OCI-LY1 (cell line): ENCODE measurements at regions not wholly inside any gene's neighbourhood (a gene's known extent, or its start where the extent isn't known, plus 50 kb on each side); places are given as distances from the start of the nearest gene placed in this dataset.

Experiments
- H2AFZ ChIP-seq: fragments of 200-600 bp; sonication (generic), shearing (Covaris generic); 2 replicates; pipeline ENCODE4 v1.6.0; 2014; ENCODE audit warnings: antibody characterized with exemption, mild to moderate bottlenecking, low read length
- H3F3A ChIP-seq: fragments of 200-600 bp; sonication (generic), shearing (Covaris generic); 2 replicates; pipeline ENCODE4 v1.6.0; 2014; ENCODE audit warnings: mild to moderate bottlenecking, antibody characterized with exemption, low read length, moderate library complexity; ENCODE audit not compliant: insufficient read depth
- H3K27ac ChIP-seq: fragments of 200-600 bp; sonication (generic); 2 replicates; pipeline ENCODE4 v1.5.1; 2014; ENCODE audit warnings: low read length, mixed run types, mild to moderate bottlenecking, low read depth; ENCODE audit not compliant: poor library complexity, severe bottlenecking
- H3K27me3 ChIP-seq: fragments of 200-600 bp; sonication (generic); 2 replicates; pipeline ENCODE4 v1.6.0; 2014; ENCODE audit warnings: antibody characterized with exemption, mild to moderate bottlenecking, low read length, moderate library complexity; ENCODE audit not compliant: insufficient read depth
- H3K36me3 ChIP-seq: fragments of 200-600 bp; sonication (generic); 2 replicates; pipeline ENCODE4 v1.6.1; 2014; ENCODE audit warnings: mild to moderate bottlenecking, antibody characterized with exemption, low read length, moderate library complexity, mixed read lengths; ENCODE audit not compliant: insufficient read depth
- H3K4me1 ChIP-seq: fragments of 200-600 bp; sonication (generic); 2 replicates; pipeline ENCODE4 v1.5.1; 2014; ENCODE audit warnings: mild to moderate bottlenecking, low read length, moderate library complexity; ENCODE audit not compliant: insufficient read depth, severe bottlenecking
- H3K4me2 ChIP-seq: fragments of 200-600 bp; sonication (generic), shearing (Covaris generic); 2 replicates; pipeline ENCODE4 v1.6.1; 2014; ENCODE audit warnings: low read length
- H3K4me3 ChIP-seq: fragments of 200-600 bp; sonication (generic); 2 replicates; pipeline ENCODE4 v1.5.1; 2014; ENCODE audit warnings: low read length, low read depth, mild to moderate bottlenecking, mixed read lengths; ENCODE audit not compliant: poor library complexity, severe bottlenecking
- H3K79me2 ChIP-seq: fragments of 200-600 bp; shearing (Covaris generic); 2 replicates; pipeline ENCODE4 v1.6.1; 2016; ENCODE audit warnings: mixed run types, low read length, mixed read lengths; ENCODE audit not compliant: insufficient read depth
- H3K9ac ChIP-seq: fragments of 200-600 bp; sonication (generic), shearing (Covaris generic); 2 replicates; pipeline ENCODE4 v1.6.1; 2014; ENCODE audit warnings: mild to moderate bottlenecking, low read length, mixed read lengths
- H3K9me2 ChIP-seq: fragments of 200-600 bp; sonication (generic), shearing (Covaris generic); 2 replicates; pipeline ENCODE4 v1.6.1; 2014; ENCODE audit warnings: low read depth, mild to moderate bottlenecking, low read length, mixed read lengths
- H3K9me3 ChIP-seq: fragments of 200-600 bp; shearing (Covaris generic); 2 replicates; pipeline ENCODE4 v1.6.1; 2014; ENCODE audit warnings: low read length, mixed read lengths
- H4K20me1 ChIP-seq: fragments of 200-600 bp; sonication (generic), shearing (Covaris generic); 2 replicates; pipeline ENCODE4 v1.6.0; 2016; ENCODE audit warnings: mild to moderate bottlenecking, low read length; ENCODE audit not compliant: insufficient read depth
- CTCF ChIP-seq: fragments of 200-600 bp; sonication (generic), shearing (Covaris generic); IDR thresholded peaks from 2 replicates; pipeline ENCODE4 v1.5.1; 2017; ENCODE audit warnings: mild to moderate bottlenecking, antibody characterized with exemption, low read length, moderate library complexity, mixed read lengths
- EZH2 ChIP-seq: fragments of 200-600 bp; sonication (generic), shearing (Covaris generic); IDR thresholded peaks from 2 replicates; pipeline ENCODE4 v1.8.0; 2017; ENCODE audit warnings: borderline replicate concordance, mixed run types, mild to moderate bottlenecking, antibody characterized with exemption, low read length, moderate library complexity, mixed read lengths

GRCh38 chr9:115786321-115786720, 367.3 kb upstream of the PAPPA start:
- no peak for TF ChIP-seq CTCF
- TF ChIP-seq EZH2, result no peak
- H4K20me1 ChIP-seq, result no peaks in the 10 kb centered on the region
- H3K79me2 ChIP-seq, result no peaks in the 10 kb centered on the region
- no peaks in the 10 kb centered on the region for H3K27me3 ChIP-seq
- H3F3A ChIP-seq, result no peaks in the 10 kb centered on the region
- no peaks in the 10 kb centered on the region for H3K9me3 ChIP-seq
- no peak overlapping the region for H3K9ac ChIP-seq
- no peak overlapping the region for H3K4me2 ChIP-seq
- no peak overlapping the region for H3K4me3 ChIP-seq
- H3K27ac ChIP-seq, result no peak overlapping the region
- H3K36me3 ChIP-seq, result no peaks in the 10 kb centered on the region
- H3K9me2 ChIP-seq, result no peaks in the 10 kb centered on the region
- H2AFZ ChIP-seq, result no peak overlapping the region
- no peaks in the 10 kb centered on the region for H3K4me1 ChIP-seq

GRCh38 chr9:115790520-115790919, 363.1 kb upstream of the PAPPA start:
- H2AFZ ChIP-seq, result no peak overlapping the region
- no peak overlapping the region for H3K9ac ChIP-seq
- H3K9me2 ChIP-seq, result no peaks in the 10 kb centered on the region
- no peaks in the 10 kb centered on the region for H3K4me1 ChIP-seq
- no peaks in the 10 kb centered on the region for H3K27me3 ChIP-seq
- H3K4me2 ChIP-seq, result no peak overlapping the region
- no peaks in the 10 kb centered on the region for H4K20me1 ChIP-seq
- no peaks in the 10 kb centered on the region for H3K79me2 ChIP-seq
- no peak overlapping the region for H3K4me3 ChIP-seq
- H3F3A ChIP-seq, result no peaks in the 10 kb centered on the region
- no peaks in the 10 kb centered on the region for H3K9me3 ChIP-seq
- no peak overlapping the region for H3K27ac ChIP-seq
- no peak for TF ChIP-seq CTCF
- TF ChIP-seq EZH2, result no peak
- no peaks in the 10 kb centered on the region for H3K36me3 ChIP-seq

GRCh38 chr9:115794921-115795475, 358.6 kb upstream of the PAPPA start:
- Histone ChIP-seq H2AFZ (no peak overlapping the region), H3K27ac (no peak overlapping the region), H3K4me2 (no peak overlapping the region), H3K9me3 (no peaks in the 10 kb centered on the region), H3K4me1 (no peaks in the 10 kb centered on the region), H3K4me3 (no peak overlapping the region), H3K9me2 (no peaks in the 10 kb centered on the region), H3K36me3 (no peaks in the 10 kb centered on the region), H3K9ac (no peak overlapping the region), H3F3A (no peaks in the 10 kb centered on the region), H3K79me2 (no peaks in the 10 kb centered on the region), H4K20me1 (no peaks in the 10 kb centered on the region), H3K27me3 (no peaks in the 10 kb centered on the region)
- TF ChIP-seq CTCF (no peak), EZH2 (no peak)
